Lower lobe of right lung (tissue), 2 donors: ENCODE measurements at regions not wholly inside any gene's neighbourhood (a gene's known extent, or its start where the extent isn't known, plus 50 kb on each side); places are given as distances from the start of the nearest gene placed in this dataset.
A peak's percentile ranks its signal among the peaks of the same experiment; 100 is the strongest.

ENCODE experiments used
- ATAC-seq, 2 donors: fragments of 200-7000 bp; cut with Tn5 transposase; one replicate each; pipeline ENCODE4 v1.9.1; 2020 to 2022; ENCODE audit warnings: mild to moderate bottlenecking in 2 of 2, moderate library complexity in 2 of 2
- DNase-seq: peaks from one replicate; pipeline ENCODE4 v3.0.0-alpha.2; 2020
- H3K27ac ChIP-seq: fragments of 200-600 bp; one replicate; pipeline ENCODE4 v1.8.0; 2022
- H3K27me3 ChIP-seq: fragments of 200-600 bp; one replicate; pipeline ENCODE4 v1.8.0; 2022; ENCODE audit warnings: low read depth
- H3K36me3 ChIP-seq: fragments of 200-600 bp; one replicate; pipeline ENCODE4 v1.8.0; 2022; ENCODE audit warnings: mild to moderate bottlenecking
- H3K4me1 ChIP-seq: fragments of 200-600 bp; one replicate; pipeline ENCODE4 v1.8.0; 2022
- H3K4me3 ChIP-seq: fragments of 200-600 bp; one replicate; pipeline ENCODE4 v1.8.0; 2022; ENCODE audit warnings: mild to moderate bottlenecking
- H3K9me3 ChIP-seq: fragments of 200-600 bp; one replicate; pipeline ENCODE4 v1.8.0; 2022
- CTCF ChIP-seq: fragments of 200-600 bp; IDR thresholded peaks from one replicate; pipeline ENCODE4 v1.8.0; 2022; ENCODE audit warnings: antibody characterized with exemption, mild to moderate bottlenecking
- intact Hi-C: fragments of 100-400 bp; cut with DNase I; formaldehyde crosslinking; loops from one replicate; pipeline ENCODE4 v1.11.0; 2022
- donor health status: DM: no; HTN: yes; CAD: no; lungs with severe emphysema.

- no peak for ATAC-seq
- intact Hi-C loops = no loop called here
- no peak overlapping the region for H3K4me3 ChIP-seq
- H3K9me3 ChIP-seq = no peaks in the 10 kb centered on the region
- no peaks in the 10 kb centered on the region for H3K27me3 ChIP-seq
- TF ChIP-seq CTCF = no peak
- DNase-seq = no peak
- H3K27ac ChIP-seq = no peak overlapping the region
- no peaks in the 10 kb centered on the region for H3K4me1 ChIP-seq
- H3K36me3 ChIP-seq = no peaks in the 10 kb centered on the region
These were observed 458.7 kb downstream of the CDH9 start for GRCh38 chr5:26579712-26580111.

GRCh38 chr5:26578002-26578401, 460.4 kb downstream of the CDH9 start:
- intact Hi-C loops = no loop called here
- Histone ChIP-seq H3K4me3 (no peak overlapping the region), H3K27me3 (no peaks in the 10 kb centered on the region), H3K27ac (no peak overlapping the region), H3K4me1 (no peaks in the 10 kb centered on the region), H3K9me3 (no peaks in the 10 kb centered on the region), H3K36me3 (no peaks in the 10 kb centered on the region)
- no peak for DNase-seq
- ATAC-seq = no peak
- TF ChIP-seq CTCF = no peak

- intact Hi-C loops = no loop called here
- ATAC-seq = no peak
- Histone ChIP-seq H3K27me3 (no peaks in the 10 kb centered on the region), H3K36me3 (no peaks in the 10 kb centered on the region), H3K4me1 (no peaks in the 10 kb centered on the region), H3K4me3 (no peak overlapping the region), H3K27ac (no peak overlapping the region), H3K9me3 (no peaks in the 10 kb centered on the region)
- DNase-seq = no peak
- no peak for TF ChIP-seq CTCF
These were observed 465.9 kb downstream of the CDH9 start for GRCh38 chr5:26572480-26572879.

GRCh38 chr5:26569929-26570258, 468.5 kb downstream of the CDH9 start:
- H3K9me3 ChIP-seq = no peaks in the 10 kb centered on the region
- TF ChIP-seq CTCF = no peak
- H3K36me3 ChIP-seq = no peaks in the 10 kb centered on the region
- ATAC-seq (peak; percentile 21 to 32), DNase-seq (peak; percentile 31)
- no peak overlapping the region for H3K27ac ChIP-seq
- intact Hi-C loops = no loop called here
- no peaks in the 10 kb centered on the region for H3K4me1 ChIP-seq
- H3K27me3 ChIP-seq = no peaks in the 10 kb centered on the region
- no peak overlapping the region for H3K4me3 ChIP-seq

- TF ChIP-seq CTCF = no peak
- H3K27me3 ChIP-seq = no peaks in the 10 kb centered on the region
- no peaks in the 10 kb centered on the region for H3K36me3 ChIP-seq
- ATAC-seq = peak; percentile 36 to 58
- H3K4me3 ChIP-seq = no peak overlapping the region
- no peak overlapping the region for H3K27ac ChIP-seq
- no peaks in the 10 kb centered on the region for H3K4me1 ChIP-seq
- peak; percentile 22 for DNase-seq
- no peaks in the 10 kb centered on the region for H3K9me3 ChIP-seq
- intact Hi-C loops = no loop called here
These were observed 469.0 kb downstream of the CDH9 start for GRCh38 chr5:26569241-26569928.
